ENCODE measurements at regions not wholly inside any gene's neighbourhood (a gene's known extent, or its start where the extent isn't known, plus 50 kb on each side); places are given as distances from the start of the nearest gene placed in this dataset.

- Mint-ChIP-seq H3K4me1 (ENCODE audit: low read depth) (no peaks in the 10 kb centered on the region), H3K27ac (ENCODE audit: unreplicated experiment) (no peak overlapping the region), H3K36me3 (ENCODE audit: low read depth) (no peaks in the 10 kb centered on the region), H3K27me3 (ENCODE audit: low read depth) (no peaks in the 10 kb centered on the region), H3K9me3 (ENCODE audit: low read depth) (peaks cover 25% of the 10 kb centered on the region), H3K4me3 (ENCODE audit: unreplicated experiment) (no peak overlapping the region)
- TF ChIP-seq, protein P1, sequence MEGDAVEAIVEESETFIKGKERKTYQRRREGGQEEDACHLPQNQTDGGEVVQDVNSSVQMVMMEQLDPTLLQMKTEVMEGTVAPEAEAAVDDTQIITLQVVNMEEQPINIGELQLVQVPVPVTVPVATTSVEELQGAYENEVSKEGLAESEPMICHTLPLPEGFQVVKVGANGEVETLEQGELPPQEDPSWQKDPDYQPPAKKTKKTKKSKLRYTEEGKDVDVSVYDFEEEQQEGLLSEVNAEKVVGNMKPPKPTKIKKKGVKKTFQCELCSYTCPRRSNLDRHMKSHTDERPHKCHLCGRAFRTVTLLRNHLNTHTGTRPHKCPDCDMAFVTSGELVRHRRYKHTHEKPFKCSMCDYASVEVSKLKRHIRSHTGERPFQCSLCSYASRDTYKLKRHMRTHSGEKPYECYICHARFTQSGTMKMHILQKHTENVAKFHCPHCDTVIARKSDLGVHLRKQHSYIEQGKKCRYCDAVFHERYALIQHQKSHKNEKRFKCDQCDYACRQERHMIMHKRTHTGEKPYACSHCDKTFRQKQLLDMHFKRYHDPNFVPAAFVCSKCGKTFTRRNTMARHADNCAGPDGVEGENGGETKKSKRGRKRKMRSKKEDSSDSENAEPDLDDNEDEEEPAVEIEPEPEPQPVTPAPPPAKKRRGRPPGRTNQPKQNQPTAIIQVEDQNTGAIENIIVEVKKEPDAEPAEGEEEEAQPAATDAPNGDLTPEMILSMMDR (IDR thresholded peaks at IDR 0.05): no peak
- DNase-seq (ENCODE audit: low spot score): no peak
These were observed 250.0 kb upstream of the EEF2KMT start for GRCh38 chr16:5347561-5347960.

DNA sequence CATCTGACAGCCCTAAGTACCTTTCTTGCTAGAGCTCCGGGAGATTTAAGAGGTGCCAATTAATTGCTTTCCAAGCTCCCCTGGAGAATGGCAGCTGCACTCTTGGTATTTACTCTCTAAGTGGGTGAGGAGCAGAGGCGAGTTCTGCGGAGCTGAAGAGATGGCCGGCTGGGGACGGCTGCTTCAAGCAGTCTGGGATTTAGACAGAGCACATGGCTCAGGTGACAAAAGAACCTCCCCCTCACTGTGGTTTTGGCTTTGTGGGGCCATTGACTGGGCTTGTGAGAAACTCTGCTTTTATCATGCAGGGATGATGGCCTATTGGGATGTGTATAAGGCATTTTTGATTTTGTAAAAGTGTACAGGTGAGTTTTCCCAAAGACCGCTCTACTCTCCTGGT is 239.3 kb upstream of the EEF2KMT start:
- no peaks in the 10 kb centered on the region for H3K36me3 Mint-ChIP-seq (ENCODE audit: low read depth)
- no peaks in the 10 kb centered on the region for H3K27me3 Mint-ChIP-seq (ENCODE audit: low read depth)
- H3K27ac Mint-ChIP-seq (ENCODE audit: unreplicated experiment): no peak overlapping the region
- TF ChIP-seq, protein P1 (IDR thresholded peaks at IDR 0.05): no peak
- DNase-seq (ENCODE audit: low spot score): no peak
- H3K4me1 Mint-ChIP-seq (ENCODE audit: low read depth): no peaks in the 10 kb centered on the region
- peaks cover 13% of the 10 kb centered on the region for H3K9me3 Mint-ChIP-seq (ENCODE audit: low read depth)
- H3K4me3 Mint-ChIP-seq (ENCODE audit: unreplicated experiment): no peak overlapping the region

- TF ChIP-seq, protein P1 (IDR thresholded peaks at IDR 0.05): no peak
- DNase-seq (ENCODE audit: low spot score): no peak
- Mint-ChIP-seq H3K4me1 (ENCODE audit: low read depth) (no peaks in the 10 kb centered on the region), H3K27ac (ENCODE audit: unreplicated experiment) (no peak overlapping the region), H3K9me3 (ENCODE audit: low read depth) (peaks cover 22% of the 10 kb centered on the region), H3K27me3 (ENCODE audit: low read depth) (no peaks in the 10 kb centered on the region), H3K36me3 (ENCODE audit: low read depth) (no peaks in the 10 kb centered on the region), H3K4me3 (ENCODE audit: unreplicated experiment) (no peak overlapping the region)
These were observed 236.4 kb upstream of the EEF2KMT start for GRCh38 chr16:5333991-5334390.

DNA sequence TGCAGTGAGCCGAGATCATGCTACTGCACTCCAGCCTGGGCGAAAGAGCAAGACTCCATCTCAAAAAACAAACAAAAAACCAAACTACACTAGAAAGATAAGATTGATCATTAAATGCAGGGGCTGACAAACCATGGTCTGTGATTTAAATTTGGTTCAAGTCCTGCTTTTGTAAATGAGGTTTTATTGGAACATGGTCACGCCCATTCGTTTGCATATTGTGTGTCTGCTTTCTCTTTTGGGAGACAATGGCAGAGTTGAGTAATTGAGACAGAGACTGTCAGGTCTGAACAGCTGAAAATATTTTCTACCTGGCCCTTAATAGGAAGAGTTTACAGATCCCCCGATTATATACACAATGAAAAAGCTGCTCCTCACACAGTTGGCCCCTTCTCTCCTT is 235.5 kb upstream of the EEF2KMT start:
- TF ChIP-seq, protein P1 (IDR thresholded peaks at IDR 0.05): no peak
- Mint-ChIP-seq H3K27ac (ENCODE audit: unreplicated experiment) (no peak overlapping the region), H3K9me3 (ENCODE audit: low read depth) (peaks cover 27% of the 10 kb centered on the region), H3K27me3 (ENCODE audit: low read depth) (no peaks in the 10 kb centered on the region), H3K36me3 (ENCODE audit: low read depth) (no peaks in the 10 kb centered on the region), H3K4me1 (ENCODE audit: low read depth) (no peaks in the 10 kb centered on the region), H3K4me3 (ENCODE audit: unreplicated experiment) (no peak overlapping the region)
- DNase-seq (ENCODE audit: low spot score): no peak

DNA sequence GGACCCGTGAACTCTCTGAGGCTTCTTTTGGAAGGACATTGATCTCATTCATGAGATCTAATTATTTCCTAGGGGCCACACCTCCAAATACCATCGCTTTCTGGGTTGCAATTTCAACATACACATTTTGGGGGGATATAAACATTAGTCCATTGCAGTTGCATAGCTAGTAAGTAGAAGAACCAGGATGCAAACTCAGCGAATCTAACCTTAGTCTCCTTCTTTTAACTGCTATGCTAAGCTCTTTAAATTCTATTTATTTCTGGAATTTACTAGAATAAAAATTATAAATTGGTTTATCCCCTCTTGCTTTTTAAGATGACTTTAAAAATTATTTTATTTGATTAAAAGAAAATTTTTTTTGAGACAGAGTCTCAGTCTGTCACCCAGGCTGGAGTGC is 232.5 kb upstream of the EEF2KMT start:
- TF ChIP-seq, protein P1 (IDR thresholded peaks at IDR 0.05): no peak
- Mint-ChIP-seq H3K27ac (ENCODE audit: unreplicated experiment) (no peak overlapping the region), H3K27me3 (ENCODE audit: low read depth) (no peaks in the 10 kb centered on the region), H3K9me3 (ENCODE audit: low read depth) (peaks cover 36% of the 10 kb centered on the region), H3K4me1 (ENCODE audit: low read depth) (no peaks in the 10 kb centered on the region), H3K36me3 (ENCODE audit: low read depth) (no peaks in the 10 kb centered on the region), H3K4me3 (ENCODE audit: unreplicated experiment) (no peak overlapping the region)
- DNase-seq (ENCODE audit: low spot score): no peak

Measured in chondrocyte (in vitro differentiated cells).